SU-DHL-6 (cell line): ENCODE measurements at regions not wholly inside any gene's neighbourhood (a gene's known extent, or its start where the extent isn't known, plus 50 kb on each side); places are given as distances from the start of the nearest gene placed in this dataset.

Experiments used
- CTCF ChIP-seq: fragments of 200-600 bp; sonication (generic); IDR thresholded peaks from one replicate; pipeline ENCODE4 v1.5.1; 2017; ENCODE audit warnings: antibody characterized with exemption, mild to moderate bottlenecking, low read length, moderate library complexity; ENCODE audit not compliant: insufficient read depth, poor library complexity, severe bottlenecking
- EZH2phosphoT487 ChIP-seq: fragments of 200-600 bp; sonication (generic), shearing (Covaris generic); conservative IDR thresholded peaks from 2 replicates; pipeline ENCODE4 v1.6.1; 2018; ENCODE audit warnings: mild to moderate bottlenecking, antibody characterized with exemption, low read length, moderate library complexity, mixed read lengths

- TF ChIP-seq CTCF (no peak), EZH2phosphoT487 (no peak)
Measured at GRCh38 chr15:23897531-23897930, 210.4 kb upstream of the NDN start.
